GM23338 (cell line): ENCODE measurements at regions not wholly inside any gene's neighbourhood (a gene's known extent, or its start where the extent isn't known, plus 50 kb on each side); places are given as distances from the start of the nearest gene placed in this dataset.

Source experiments
- ATAC-seq: fragments of 200-7000 bp; cut with Tn5 transposase; 3 replicates; pipeline ENCODE4 v1.9.1; 2020
- DNase-seq: peaks from one replicate; pipeline ENCODE4 v3.0.0-alpha.2; 2015; ENCODE audit warnings: low spot score
- H2AFZ ChIP-seq: fragments of 200-600 bp; sonication (generic); 2 replicates; pipeline ENCODE4 v1.8.0; 2016; ENCODE audit warnings: antibody characterized with exemption, mild to moderate bottlenecking, moderate library complexity
- H3F3A ChIP-seq: fragments of 200-600 bp; sonication (generic); replicated peaks from 2 replicates; pipeline ENCODE4 v1.8.0; 2017; ENCODE audit warnings: antibody characterized with exemption, mixed run types, low read depth
- H3K27ac ChIP-seq: fragments of 200-600 bp; sonication (generic); 2 replicates; pipeline ENCODE4 v1.6.1; 2016; ENCODE audit warnings: low read depth
- H3K27me3 ChIP-seq: fragments of 200-600 bp; sonication (generic); 2 replicates; pipeline ENCODE4 v1.8.0; 2016; ENCODE audit warnings: mild to moderate bottlenecking, mixed run types, moderate library complexity; ENCODE audit not compliant: insufficient read depth
- H3K36me3 ChIP-seq: fragments of 200-600 bp; sonication (generic); 2 replicates; pipeline ENCODE4 v1.8.0; 2016; ENCODE audit warnings: mild to moderate bottlenecking; ENCODE audit not compliant: insufficient read depth
- H3K4me1 ChIP-seq: fragments of 200-600 bp; sonication (generic); 2 replicates; pipeline ENCODE4 v1.8.0; 2016; ENCODE audit warnings: mild to moderate bottlenecking, moderate library complexity; ENCODE audit not compliant: insufficient read depth
- H3K4me2 ChIP-seq: fragments of 200-600 bp; sonication (generic); 2 replicates; pipeline ENCODE4 v1.7.1; 2017; ENCODE audit warnings: mixed run types
- H3K4me3 ChIP-seq: fragments of 200-600 bp; sonication (generic); 2 replicates; pipeline ENCODE4 v1.6.1; 2016; ENCODE audit warnings: mixed run types
- H3K79me2 ChIP-seq: fragments of 200-600 bp; sonication (generic); replicated peaks from 2 replicates; pipeline ENCODE4 v1.8.0; 2017; ENCODE audit warnings: mild to moderate bottlenecking; ENCODE audit not compliant: insufficient read depth
- H3K9me2 ChIP-seq: fragments of 200-600 bp; sonication (generic); 2 replicates; pipeline ENCODE4 v1.8.0; 2017; ENCODE audit not compliant: insufficient read depth
- H4K20me1 ChIP-seq: fragments of 200-600 bp; sonication (generic); replicated peaks from 2 replicates; pipeline ENCODE4 v1.8.0; 2017; ENCODE audit warnings: mild to moderate bottlenecking; ENCODE audit not compliant: insufficient read depth
- H3K27ac Mint-ChIP-seq: 2 replicates; pipeline ENCODE4 v1.8.0; 2020; ENCODE audit warnings: inconsistent platforms, mild to moderate bottlenecking, moderate library complexity, mixed read lengths
- H3K27me3 Mint-ChIP-seq: 3 replicates; pipeline ENCODE4 v1.8.0; 2022; ENCODE audit warnings: low read depth, mild to moderate bottlenecking, moderate library complexity, mixed read lengths, inconsistent platforms; ENCODE audit not compliant: insufficient read depth, poor library complexity
- H3K36me3 Mint-ChIP-seq: 3 replicates; pipeline ENCODE4 v1.8.0; 2021; ENCODE audit warnings: low read depth, mild to moderate bottlenecking, inconsistent platforms, moderate library complexity, mixed read lengths
- H3K4me1 Mint-ChIP-seq: 3 replicates; pipeline ENCODE4 v1.8.0; 2020; ENCODE audit warnings: mild to moderate bottlenecking, inconsistent platforms, mixed read lengths
- H3K4me3 Mint-ChIP-seq: 3 replicates; pipeline ENCODE4 v1.8.0; 2021; ENCODE audit warnings: moderate library complexity, mild to moderate bottlenecking, inconsistent platforms, mixed read lengths
- H3K9me3 Mint-ChIP-seq: 3 replicates; pipeline ENCODE4 v1.8.0; 2020; ENCODE audit warnings: moderate library complexity, mild to moderate bottlenecking, inconsistent platforms, mixed read lengths
- CREB1 ChIP-seq: fragments of 250-450 bp; sonication (Bioruptor Pico); IDR thresholded peaks from 2 replicates; pipeline ENCODE4 v1.5.0; 2020; ENCODE audit warnings: low read depth, mild to moderate bottlenecking, moderate library complexity
- CTCF ChIP-seq, 2 experiments: fragments of 200-600 bp in 1 of 2; sonication (generic) in 1 of 2; conservative IDR thresholded peaks; 2 replicates each; pipeline versions ENCODE4 v1.5.1 to v1.6.1; 2016 to 2017; ENCODE audit warnings: antibody characterized with exemption in 2 of 2, low read depth in 2 of 2, mild to moderate bottlenecking in 2 of 2, moderate library complexity in 1 of 2
- ETS1 ChIP-seq: IDR thresholded peaks from 2 replicates; pipeline ENCODE4 v1.6.1; 2016; ENCODE audit warnings: antibody characterized with exemption
- JUNB ChIP-seq: IDR thresholded peaks from one replicate; pipeline ENCODE4 v1.6.1; 2016; ENCODE audit warnings: antibody characterized with exemption; ENCODE audit not compliant: unreplicated experiment
- NANOG ChIP-seq: IDR thresholded peaks from 2 replicates; pipeline ENCODE4 v1.6.1; 2016; ENCODE audit warnings: antibody characterized with exemption, borderline replicate concordance
- REST ChIP-seq: IDR thresholded peaks from one replicate; pipeline ENCODE4 v1.6.1; 2018; ENCODE audit warnings: antibody characterized with exemption; ENCODE audit not compliant: unreplicated experiment
- STAT1 ChIP-seq: IDR thresholded peaks from one replicate; pipeline ENCODE4 v1.6.1; 2016; ENCODE audit warnings: antibody characterized with exemption; ENCODE audit not compliant: unreplicated experiment

GRCh38 chr13:46963904-46964303, 67.1 kb upstream of the HTR2A start (continued):
- TF ChIP-seq REST: no peak

- Histone ChIP-seq H3K27ac (no peak overlapping the region), H4K20me1 (no peaks in the 10 kb centered on the region), H3F3A (no peaks in the 10 kb centered on the region), H3K4me2 (no peak overlapping the region), H2AFZ (no peak overlapping the region), H3K36me3 (no peaks in the 10 kb centered on the region), H3K79me2 (no peaks in the 10 kb centered on the region), H3K27me3 (no peaks in the 10 kb centered on the region), H3K9me2 (peaks cover 20% of the 10 kb centered on the region), H3K4me1 (no peaks in the 10 kb centered on the region), H3K4me3 (no peak overlapping the region)
- Mint-ChIP-seq H3K27me3 (peaks cover under 1% of the 10 kb centered on the region), H3K36me3 (no peaks in the 10 kb centered on the region; the same call in 2 of the 3 replicates), H3K4me3 (no peak overlapping the region), H3K27ac (no peak overlapping the region; the same call in 1 of the 2 replicates), H3K9me3 (no peaks in the 10 kb centered on the region), H3K4me1 (no peaks in the 10 kb centered on the region)
- DNase-seq (peak; percentile 62), ATAC-seq (peak; percentile 54)
- TF ChIP-seq ETS1 (no peak), CTCF (conservative IDR thresholded peaks at IDR 0.05; ENCODE audit: low read depth in 2 of 2) (peak; percentile 72 to 73)
Observed at GRCh38 chr13:46962281-46962941, 65.6 kb upstream of the HTR2A start.

GRCh38 chr13:46961719-46962118, 64.9 kb upstream of the HTR2A start:
- no peak overlapping the region for H3K4me2 ChIP-seq
- ATAC-seq: no peak
- no peaks in the 10 kb centered on the region for H3K4me1 Mint-ChIP-seq
- TF ChIP-seq CREB1 (no peak), NANOG (no peak), JUNB (no peak), STAT1 (no peak), REST (no peak)

More at GRCh38 chr13:46961719-46962118, 64.9 kb upstream of the HTR2A start:
- Histone ChIP-seq H3K4me1 (no peaks in the 10 kb centered on the region), H3K4me3 (no peak overlapping the region), H3K36me3 (no peaks in the 10 kb centered on the region), H4K20me1 (no peaks in the 10 kb centered on the region), H2AFZ (no peak overlapping the region), H3K9me2 (peaks cover 20% of the 10 kb centered on the region), H3K79me2 (no peaks in the 10 kb centered on the region), H3F3A (no peaks in the 10 kb centered on the region), H3K27me3 (no peaks in the 10 kb centered on the region), H3K27ac (no peak overlapping the region)
- no peaks in the 10 kb centered on the region; the same call in 2 of the 3 replicates for H3K36me3 Mint-ChIP-seq
- H3K4me3 Mint-ChIP-seq: no peak overlapping the region
- no peak for DNase-seq
- H3K9me3 Mint-ChIP-seq: no peaks in the 10 kb centered on the region
- H3K27me3 Mint-ChIP-seq: peaks cover 2% of the 10 kb centered on the region
- H3K27ac Mint-ChIP-seq: no peak overlapping the region
